HG03045 (cell line): ENCODE measurements at regions not wholly inside any gene's neighbourhood (a gene's known extent, or its start where the extent isn't known, plus 50 kb on each side); places are given as distances from the start of the nearest gene placed in this dataset.
"Not testable (repeated sequence)": the region's sequence is repeated elsewhere in the genome, so short reads cannot be mapped to it uniquely, and the experiment has no call there.

ENCODE experiments used
- ATAC-seq: cut with Tn5 transposase; IDR thresholded peaks from one replicate; pipeline ENCODE4 v1.9.1; 2021; ENCODE audit warnings: mild to moderate bottlenecking, moderate library complexity; ENCODE audit not compliant: unreplicated experiment

- not testable (repeated sequence) for ATAC-seq
These were observed 1086.6 kb upstream of the INTU start for GRCh38 chr4:126546197-126546596.

- no peak for ATAC-seq
These were observed 1085.4 kb upstream of the INTU start for GRCh38 chr4:126547352-126547751.

- no peak for ATAC-seq
These were observed 1083.9 kb upstream of the INTU start for GRCh38 chr4:126548890-126549289.

- no peak for ATAC-seq
These were observed 1080.4 kb upstream of the INTU start for GRCh38 chr4:126552321-126552720.

GRCh38 chr4:126553248-126553647, 1079.5 kb upstream of the INTU start:
- no peak for ATAC-seq

- ATAC-seq = no peak
These were observed 1074.2 kb upstream of the INTU start for GRCh38 chr4:126558596-126558995.

- no peak for ATAC-seq
These were observed 1072.8 kb upstream of the INTU start for GRCh38 chr4:126559961-126560360.

- ATAC-seq = no peak
These were observed 1072.0 kb upstream of the INTU start for GRCh38 chr4:126560794-126561193.

GRCh38 chr4:126563389-126563788, 1069.4 kb upstream of the INTU start:
- ATAC-seq = no peak

- ATAC-seq = no peak
These were observed 1068.4 kb upstream of the INTU start for GRCh38 chr4:126564283-126564854.

- no peak for ATAC-seq
These were observed 1063.8 kb upstream of the INTU start for GRCh38 chr4:126568652-126569570.

- ATAC-seq = no peak
These were observed 1060.5 kb upstream of the INTU start for GRCh38 chr4:126572264-126572663.

GRCh38 chr4:126582737-126583136, 1050.0 kb upstream of the INTU start:
- no peak for ATAC-seq

- ATAC-seq = no peak
These were observed 1049.2 kb upstream of the INTU start for GRCh38 chr4:126583509-126583908.

GRCh38 chr4:126591583-126591982, 1041.2 kb upstream of the INTU start:
- ATAC-seq = no peak

- ATAC-seq = no peak
These were observed 1040.7 kb upstream of the INTU start for GRCh38 chr4:126592088-126592487.

- no peak for ATAC-seq
These were observed 1039.1 kb upstream of the INTU start for GRCh38 chr4:126593626-126594025.

GRCh38 chr4:126595643-126596042, 1037.1 kb upstream of the INTU start:
- ATAC-seq = no peak

GRCh38 chr4:126599746-126600145, 1033.0 kb upstream of the INTU start:
- ATAC-seq = no peak

GRCh38 chr4:126603210-126603609, 1029.5 kb upstream of the INTU start:
- ATAC-seq = no peak

GRCh38 chr4:126603825-126604224, 1028.9 kb upstream of the INTU start:
- no peak for ATAC-seq

- no peak for ATAC-seq
These were observed 1028.4 kb upstream of the INTU start for GRCh38 chr4:126604268-126604867.
